K562 (cell line): ENCODE measurements at regions not wholly inside any gene's neighbourhood (a gene's known extent, or its start where the extent isn't known, plus 50 kb on each side); places are given as distances from the start of the nearest gene placed in this dataset.

Source experiments
- CAMTA2 ChIP-seq: fragments of 250-450 bp; sonication (Bioruptor Pico); conservative IDR thresholded peaks from 2 replicates; pipeline ENCODE4 v1.5.1; 2022
- CTCF ChIP-seq, 3 experiments: IDR thresholded peaks in 2 of 3; conservative IDR thresholded peaks in 1 of 3; 2 replicates each; pipeline ENCODE4 v1.5.1; 2011 to 2012; ENCODE audit warnings: low read length in 3 of 3, mild to moderate bottlenecking in 3 of 3, control low read depth in 2 of 3, improper control_type of control experiment in 1 of 3, inconsistent platforms in 1 of 3, low read depth in 1 of 3, mixed read lengths in 1 of 3, moderate library complexity in 1 of 3; ENCODE audit not compliant: insufficient read depth in 2 of 3
- NFXL1 ChIP-seq: fragments of 450-650 bp; formaldehyde crosslinking; IDR thresholded peaks from 2 replicates; pipeline ENCODE4 v1.4.0; 2021; ENCODE audit warnings: mild to moderate bottlenecking
- REST ChIP-seq, 2 experiments: fragments of 450-650 bp; formaldehyde crosslinking in 1 of 2; IDR thresholded peaks; 2 replicates each; pipeline versions ENCODE4 v1.4.0 to v1.6.1; 2014 to 2020; ENCODE audit warnings: mild to moderate bottlenecking in 2 of 2, borderline replicate concordance in 1 of 2, low read depth in 1 of 2
- ZBTB1 ChIP-seq: sonication (generic); formaldehyde crosslinking; IDR thresholded peaks from 2 replicates; pipeline ENCODE4 v1.8.1; 2023; ENCODE audit warnings: missing genetic modification reagents, low read depth, mild to moderate bottlenecking, borderline replicate concordance
- ZNF655 ChIP-seq: fragments of 250-450 bp; sonication (Bioruptor Pico); IDR thresholded peaks from 2 replicates; pipeline ENCODE4 v1.5.0; 2021

GRCh38 chr19:32177686-32178085, 167.7 kb upstream of the ZNF507 start:
- no peak for TF ChIP-seq ZBTB1 (CRISPR knock-in tag)
- TF ChIP-seq NFXL1 (CRISPR knock-in tag), result no peak
- no peak for TF ChIP-seq CTCF (IDR thresholded peaks at IDR 0.05 in 2 of 3, conservative IDR thresholded peaks at IDR 0.05 in 1 of 3; ENCODE audit: insufficient read depth in 2 of 3, low read depth in 1 of 3, low read length in 3 of 3)
- TF ChIP-seq ZNF655 (CRISPR knock-in tag), result no peak
- no peak for TF ChIP-seq CAMTA2 (CRISPR knock-in tag)
- TF ChIP-seq REST (IDR thresholded peaks at IDR 0.05; ENCODE audit: borderline replicate concordance), result no peak
- TF ChIP-seq REST (CRISPR knock-in tag; IDR thresholded peaks at IDR 0.05; ENCODE audit: low read depth), result no peak
